ENCODE measurements at regions not wholly inside any gene's neighbourhood (a gene's known extent, or its start where the extent isn't known, plus 50 kb on each side); places are given as distances from the start of the nearest gene placed in this dataset.

GRCh38 chr12:123073292-123073691 lies 77.6 kb downstream of the PITPNM2 start:
- no peak overlapping the region for H2AFZ ChIP-seq
- TF ChIP-seq EZH2phosphoT487 (IDR thresholded peaks at IDR 0.05; ENCODE audit: insufficient read depth, low read depth): no peak
- no peak for TF ChIP-seq EZH2 (IDR thresholded peaks at IDR 0.05; ENCODE audit: insufficient read depth, poor library complexity, severe bottlenecking)
- H3K4me2 ChIP-seq (ENCODE audit: unreplicated experiment): no peak overlapping the region
- no peaks in the 10 kb centered on the region for H3K27me3 ChIP-seq (replicated peaks; ENCODE audit: insufficient read depth)
- H3K4me1 ChIP-seq (ENCODE audit: insufficient read depth): no peaks in the 10 kb centered on the region
- in situ Hi-C loops (cut with MboI): no loop called here
- DNase-seq: no peak
- H3K9ac ChIP-seq: no peak overlapping the region
- H4K20me1 ChIP-seq (ENCODE audit: insufficient read depth): no peaks in the 10 kb centered on the region
- H3K36me3 ChIP-seq (ENCODE audit: low read depth): no peaks in the 10 kb centered on the region
- H3K9me3 ChIP-seq (ENCODE audit: low read depth): no peaks in the 10 kb centered on the region
- H3K4me3 ChIP-seq: no peak overlapping the region
- H3K27ac ChIP-seq: no peak overlapping the region
- H3K9me2 ChIP-seq (ENCODE audit: insufficient read depth): no peaks in the 10 kb centered on the region
- H3F3A ChIP-seq (ENCODE audit: insufficient read depth): no peaks in the 10 kb centered on the region
- no peaks in the 10 kb centered on the region for H3K79me2 ChIP-seq (ENCODE audit: insufficient read depth)
- WGBS, 2 experiments (ENCODE audit: low coverage in 1 of 2, low lambda C conversion rate in 2 of 2, missing lambda C conversion rate in 2 of 2): 96 to 98% methylated on average over 3 of the region's 3 CpGs

DNA sequence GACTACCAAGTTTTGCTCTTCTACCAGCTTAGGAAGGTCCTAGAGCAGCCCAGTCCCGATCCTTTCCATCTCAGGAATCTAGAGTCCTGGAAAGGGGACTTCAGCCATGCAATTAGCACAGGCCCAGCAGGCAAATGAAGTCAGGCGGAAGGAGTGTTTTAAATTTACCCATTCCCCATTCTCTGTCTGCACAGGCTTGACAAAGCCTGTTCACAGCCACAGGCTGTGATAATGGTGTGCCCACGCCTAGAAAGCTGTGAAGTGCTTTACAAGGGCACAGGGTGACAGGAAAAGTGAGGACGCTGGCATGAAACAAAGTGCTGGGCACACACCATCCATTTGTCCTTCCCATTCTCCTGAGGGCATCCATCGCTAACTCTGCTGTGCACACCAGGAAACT lies 79.0 kb downstream of the PITPNM2 start:
- WGBS, 2 experiments (ENCODE audit: low coverage in 1 of 2, low lambda C conversion rate in 2 of 2, missing lambda C conversion rate in 2 of 2): 95% methylated on average over 5 of the region's 5 CpGs
- no peak for DNase-seq
- Histone ChIP-seq H3K79me2 (ENCODE audit: insufficient read depth) (no peaks in the 10 kb centered on the region), H3K27me3 (replicated peaks; ENCODE audit: insufficient read depth) (no peaks in the 10 kb centered on the region), H3K9me2 (ENCODE audit: insufficient read depth) (no peaks in the 10 kb centered on the region), H2AFZ (no peak overlapping the region), H3F3A (ENCODE audit: insufficient read depth) (no peaks in the 10 kb centered on the region), H3K4me1 (ENCODE audit: insufficient read depth) (no peaks in the 10 kb centered on the region), H3K27ac (no peak overlapping the region), H3K9me3 (ENCODE audit: low read depth) (no peaks in the 10 kb centered on the region), H3K4me2 (ENCODE audit: unreplicated experiment) (no peak overlapping the region), H3K36me3 (ENCODE audit: low read depth) (no peaks in the 10 kb centered on the region), H3K9ac (no peak overlapping the region), H3K4me3 (no peak overlapping the region), H4K20me1 (ENCODE audit: insufficient read depth) (no peaks in the 10 kb centered on the region)
- TF ChIP-seq EZH2phosphoT487 (IDR thresholded peaks at IDR 0.05; ENCODE audit: insufficient read depth, low read depth) (no peak), EZH2 (IDR thresholded peaks at IDR 0.05; ENCODE audit: insufficient read depth, poor library complexity, severe bottlenecking) (no peak)
- in situ Hi-C loops (cut with MboI): no loop called here

DNA sequence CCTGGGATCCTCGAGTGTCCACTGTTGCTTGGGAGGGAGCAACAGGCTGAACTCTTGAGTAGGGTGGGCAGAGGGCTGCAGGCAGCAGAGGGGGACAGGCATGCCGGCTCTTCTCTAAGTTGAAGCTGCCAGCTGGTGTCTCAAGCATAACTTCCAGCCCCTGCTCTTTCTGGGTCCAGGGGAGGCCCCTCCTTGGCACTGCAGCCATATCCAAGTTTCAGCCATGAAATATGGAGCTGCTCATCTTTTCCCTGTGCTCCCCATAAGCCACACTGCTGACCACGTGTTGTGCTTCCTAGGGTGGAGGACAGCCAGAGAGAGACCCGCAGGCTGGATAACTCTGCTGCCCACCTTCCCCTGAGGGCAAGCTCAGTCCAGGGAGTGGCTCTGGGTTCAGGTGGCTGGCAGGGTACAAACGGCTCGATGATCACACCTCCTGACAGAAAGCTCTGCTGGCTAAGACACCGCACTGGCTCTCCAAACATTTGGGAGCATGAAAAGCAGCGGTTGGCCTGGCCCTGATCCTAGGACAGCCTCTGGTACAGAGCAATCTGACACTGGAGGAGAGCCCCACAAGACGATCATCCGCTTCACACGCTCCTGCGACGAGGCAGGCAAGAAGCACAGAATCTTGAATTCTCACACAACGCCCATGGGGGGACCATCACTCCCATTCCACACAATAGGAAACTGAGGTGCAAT lies 79.6 kb downstream of the PITPNM2 start:
- no peak overlapping the region for H3K4me3 ChIP-seq
- H3K9me2 ChIP-seq (ENCODE audit: insufficient read depth): no peaks in the 10 kb centered on the region
- no peaks in the 10 kb centered on the region for H3K9me3 ChIP-seq (ENCODE audit: low read depth)
- H3K9ac ChIP-seq: no peak overlapping the region
- 55 to 57% methylated on average over 14 of the region's 14 CpGs for WGBS, 2 experiments (ENCODE audit: low coverage in 1 of 2, low lambda C conversion rate in 2 of 2, missing lambda C conversion rate in 2 of 2)
- H2AFZ ChIP-seq: no peak overlapping the region
- no peaks in the 10 kb centered on the region for H3K79me2 ChIP-seq (ENCODE audit: insufficient read depth)
- H3K27me3 ChIP-seq (replicated peaks; ENCODE audit: insufficient read depth): no peaks in the 10 kb centered on the region
- no peak for TF ChIP-seq EZH2 (IDR thresholded peaks at IDR 0.05; ENCODE audit: insufficient read depth, poor library complexity, severe bottlenecking)
- no peak for TF ChIP-seq EZH2phosphoT487 (IDR thresholded peaks at IDR 0.05; ENCODE audit: insufficient read depth, low read depth)
- no peaks in the 10 kb centered on the region for H3F3A ChIP-seq (ENCODE audit: insufficient read depth)
- in situ Hi-C loops (cut with MboI): no loop called here
- H3K4me2 ChIP-seq (ENCODE audit: unreplicated experiment): no peak overlapping the region
- no peaks in the 10 kb centered on the region for H3K36me3 ChIP-seq (ENCODE audit: low read depth)
- H3K4me1 ChIP-seq (ENCODE audit: insufficient read depth): no peaks in the 10 kb centered on the region
- H3K27ac ChIP-seq: no peak overlapping the region
- DNase-seq: no peak
- no peaks in the 10 kb centered on the region for H4K20me1 ChIP-seq (ENCODE audit: insufficient read depth)

GRCh38 chr12:123070267-123071081 lies 80.4 kb downstream of the PITPNM2 start:
- in situ Hi-C loops (cut with MboI): no loop called here
- H3K27ac ChIP-seq: no peak overlapping the region

More at GRCh38 chr12:123070267-123071081, 80.4 kb downstream of the PITPNM2 start:
- Histone ChIP-seq H3F3A (ENCODE audit: insufficient read depth) (no peaks in the 10 kb centered on the region), H3K36me3 (ENCODE audit: low read depth) (no peaks in the 10 kb centered on the region), H3K9me3 (ENCODE audit: low read depth) (no peaks in the 10 kb centered on the region), H2AFZ (no peak overlapping the region), H3K4me1 (ENCODE audit: insufficient read depth) (no peaks in the 10 kb centered on the region), H3K4me3 (no peak overlapping the region), H3K27me3 (replicated peaks; ENCODE audit: insufficient read depth) (no peaks in the 10 kb centered on the region), H4K20me1 (ENCODE audit: insufficient read depth) (no peaks in the 10 kb centered on the region), H3K79me2 (ENCODE audit: insufficient read depth) (no peaks in the 10 kb centered on the region), H3K4me2 (ENCODE audit: unreplicated experiment) (no peak overlapping the region), H3K9ac (no peak overlapping the region), H3K9me2 (ENCODE audit: insufficient read depth) (no peaks in the 10 kb centered on the region)
- TF ChIP-seq EZH2 (IDR thresholded peaks at IDR 0.05; ENCODE audit: insufficient read depth, poor library complexity, severe bottlenecking): no peak
- no peak for TF ChIP-seq EZH2phosphoT487 (IDR thresholded peaks at IDR 0.05; ENCODE audit: insufficient read depth, low read depth)
- DNase-seq: no peak
- WGBS, 2 experiments (ENCODE audit: low coverage in 1 of 2, low lambda C conversion rate in 2 of 2, missing lambda C conversion rate in 2 of 2): 82% methylated on average over 14 of the region's 14 CpGs

Data from GM23248 (cell line).